GM12865 (cell line): ENCODE measurements at regions not wholly inside any gene's neighbourhood (a gene's known extent, or its start where the extent isn't known, plus 50 kb on each side); places are given as distances from the start of the nearest gene placed in this dataset.

Experiments
- DNase-seq: peaks from one replicate; pipeline ENCODE4 v3.0.0; 2010; ENCODE audit warnings: low read depth
- H3K4me3 ChIP-seq: 2 replicates; pipeline ENCODE4 v1.5.1; 2011; ENCODE audit warnings: mild to moderate bottlenecking, low read depth, low read length, control low read depth
- CTCF ChIP-seq: IDR thresholded peaks from 2 replicates; pipeline ENCODE4 v1.5.1; 2011; ENCODE audit warnings: low read length, control low read depth, low read depth, inconsistent platforms; ENCODE audit not compliant: insufficient read depth; ENCODE audit errors: missing control alignments

GRCh38 chr5:29777373-29777772 lies 1416.1 kb upstream of the CDH6 start:
- no peak for TF ChIP-seq CTCF
- DNase-seq: no peak
- no peak overlapping the region for H3K4me3 ChIP-seq

GRCh38 chr5:29770936-29771335 lies 1422.5 kb upstream of the CDH6 start:
- H3K4me3 ChIP-seq: no peak overlapping the region
- no peak for TF ChIP-seq CTCF
- DNase-seq: no peak

GRCh38 chr5:29769474-29769873 lies 1424.0 kb upstream of the CDH6 start:
- no peak overlapping the region for H3K4me3 ChIP-seq
- no peak for DNase-seq
- TF ChIP-seq CTCF: no peak

- no peak overlapping the region for H3K4me3 ChIP-seq
- TF ChIP-seq CTCF: no peak
- no peak for DNase-seq
These were observed 1434.5 kb upstream of the CDH6 start for GRCh38 chr5:29758986-29759421.

GRCh38 chr5:29750453-29750852 lies 1443.0 kb upstream of the CDH6 start:
- no peak for DNase-seq
- no peak overlapping the region for H3K4me3 ChIP-seq
- TF ChIP-seq CTCF: no peak

GRCh38 chr5:29744618-29745017 lies 1448.9 kb upstream of the CDH6 start:
- no peak for DNase-seq
- H3K4me3 ChIP-seq: no peak overlapping the region
- no peak for TF ChIP-seq CTCF

- DNase-seq: no peak
- H3K4me3 ChIP-seq: no peak overlapping the region
- no peak for TF ChIP-seq CTCF
These were observed 1472.5 kb upstream of the CDH6 start for GRCh38 chr5:29720954-29721353.
